ENCODE measurements at regions not wholly inside any gene's neighbourhood (a gene's known extent, or its start where the extent isn't known, plus 50 kb on each side); places are given as distances from the start of the nearest gene placed in this dataset.

GRCh38 chr12:115672506-115673080 lies 604.9 kb downstream of the MED13L start:
- Histone ChIP-seq H3K9ac (ENCODE audit: insufficient read depth in 1 of 2, low read depth in 2 of 2, low read length in 2 of 2) (no peak overlapping the region), H3K4me1 (replicated peaks in 1 of 2; ENCODE audit: control insufficient read depth in 2 of 2, insufficient read depth in 2 of 2, low read length in 2 of 2) (no peaks in the 10 kb centered on the region), H3K27me3 (ENCODE audit: control insufficient read depth in 2 of 2, insufficient read depth in 2 of 2, low read length in 2 of 2) (peaks cover 2 to 6% of the 10 kb centered on the region in 2 experiments; a peak in 2 of 5 replicates), H3K27ac (ENCODE audit: extremely low read depth, low read depth, low read length) (no peak overlapping the region), H3K79me2 (ENCODE audit: control insufficient read depth, insufficient read depth, low read length) (no peaks in the 10 kb centered on the region), H3K9me3 (replicated peaks; ENCODE audit: control insufficient read depth, insufficient read depth, low read depth, low read length) (no peaks in the 10 kb centered on the region), H3K36me3 (ENCODE audit: control insufficient read depth, insufficient read depth, low read length) (no peaks in the 10 kb centered on the region), H3K9me1 (ENCODE audit: control insufficient read depth, insufficient read depth, low read length) (no peaks in the 10 kb centered on the region), H4K20me1 (replicated peaks; ENCODE audit: control insufficient read depth, insufficient read depth, low read length) (no peaks in the 10 kb centered on the region), H2AFZ (ENCODE audit: low read depth, low read length) (no peak overlapping the region), H3K4me3 (no peak overlapping the region), H3K4me2 (ENCODE audit: insufficient read depth, low read length) (no peak overlapping the region)
- in situ Hi-C loops (cut with MboI) (no loop called here), intact Hi-C loops (cut with micrococcal nuclease) (no loop called here)
- POLR2A ChIA-PET = no interaction called here
- ATAC-seq (no peak), FAIRE-seq (no peak), DNase-seq (ENCODE audit: extremely low read depth in 1 of 4, low spot score in 3 of 4) (no peak)
- BruUV-seq (replicated peaks) = no TSS peak
- CTCF ChIA-PET (ENCODE audit: low intra/inter-chr PET ratio) = no interaction called here
- under 1% methylated on average over 10 of the region's 11 CpGs for WGBS (ENCODE audit: insufficient coverage, low coverage, missing lambda C conversion rate)
- no peak for TF ChIP-seq CCNT2 (IDR thresholded peaks at IDR 0.05; ENCODE audit: borderline replicate concordance, extremely low read depth, insufficient read length, low read depth, low read length)
- TF ChIP-seq NCOA4 (IDR thresholded peaks at IDR 0.05; ENCODE audit: partially characterized antibody) = no peak
- no peak for TF ChIP-seq PHTF2 (CRISPR knock-in tag; IDR thresholded peaks at IDR 0.05)
- no peak for TF ChIP-seq RBFOX2 (IDR thresholded peaks at IDR 0.05; ENCODE audit: low read depth, low read length)
- no peak for TF ChIP-seq ARHGAP35 (IDR thresholded peaks at IDR 0.05; ENCODE audit: partially characterized antibody)
- TF ChIP-seq RCOR1 (IDR thresholded peaks at IDR 0.05; ENCODE audit: borderline replicate concordance in 1 of 2, low read depth in 2 of 2, low read length in 2 of 2) = no peak
- TF ChIP-seq, protein P1, sequence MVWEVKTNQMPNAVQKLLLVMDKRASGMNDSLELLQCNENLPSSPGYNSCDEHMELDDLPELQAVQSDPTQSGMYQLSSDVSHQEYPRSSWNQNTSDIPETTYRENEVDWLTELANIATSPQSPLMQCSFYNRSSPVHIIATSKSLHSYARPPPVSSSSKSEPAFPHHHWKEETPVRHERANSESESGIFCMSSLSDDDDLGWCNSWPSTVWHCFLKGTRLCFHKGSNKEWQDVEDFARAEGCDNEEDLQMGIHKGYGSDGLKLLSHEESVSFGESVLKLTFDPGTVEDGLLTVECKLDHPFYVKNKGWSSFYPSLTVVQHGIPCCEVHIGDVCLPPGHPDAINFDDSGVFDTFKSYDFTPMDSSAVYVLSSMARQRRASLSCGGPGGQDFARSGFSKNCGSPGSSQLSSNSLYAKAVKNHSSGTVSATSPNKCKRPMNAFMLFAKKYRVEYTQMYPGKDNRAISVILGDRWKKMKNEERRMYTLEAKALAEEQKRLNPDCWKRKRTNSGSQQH (CRISPR knock-in tag; IDR thresholded peaks at IDR 0.05) = no peak
- TF ChIP-seq, protein P2, sequence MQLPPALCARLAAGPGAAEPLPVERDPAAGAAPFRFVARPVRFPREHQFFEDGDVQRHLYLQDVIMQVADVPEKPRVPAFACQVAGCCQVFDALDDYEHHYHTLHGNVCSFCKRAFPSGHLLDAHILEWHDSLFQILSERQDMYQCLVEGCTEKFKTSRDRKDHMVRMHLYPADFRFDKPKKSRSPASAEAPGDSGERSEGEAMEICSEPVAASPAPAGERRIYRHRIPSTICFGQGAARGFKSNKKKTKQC (CRISPR knock-in tag; IDR thresholded peaks at IDR 0.05) = no peak
- TF ChIP-seq HNRNPK (IDR thresholded peaks at IDR 0.05; ENCODE audit: low read depth, low read length, poor library complexity, severe bottlenecking) = no peak
- no peak for TF ChIP-seq HNRNPL (IDR thresholded peaks at IDR 0.05; ENCODE audit: low read depth, low read length)
- TF ChIP-seq CBX2 (IDR thresholded peaks at IDR 0.05; ENCODE audit: insufficient read depth, low read length, poor library complexity, severe bottlenecking) = no peak

All from K562 (cell line).